NCI-H524 (cell line): ENCODE measurements at regions not wholly inside any gene's neighbourhood (a gene's known extent, or its start where the extent isn't known, plus 50 kb on each side); places are given as distances from the start of the nearest gene placed in this dataset.
A peak's percentile ranks its signal among the peaks of the same experiment; 100 is the strongest.
"Not testable (repeated sequence)": the region's sequence is repeated elsewhere in the genome, so short reads cannot be mapped to it uniquely, and the experiment has no call there.

Source experiments
- DNase-seq, 2 experiments: peaks; one replicate each; lab custom pipeline; 2025; lab: John Stamatoyannopoulos, UW

- DNase-seq, result no peak
Observed at GRCh38 chr5:125415126-125415525, 668.7 kb upstream of the ZNF608 start.

DNA sequence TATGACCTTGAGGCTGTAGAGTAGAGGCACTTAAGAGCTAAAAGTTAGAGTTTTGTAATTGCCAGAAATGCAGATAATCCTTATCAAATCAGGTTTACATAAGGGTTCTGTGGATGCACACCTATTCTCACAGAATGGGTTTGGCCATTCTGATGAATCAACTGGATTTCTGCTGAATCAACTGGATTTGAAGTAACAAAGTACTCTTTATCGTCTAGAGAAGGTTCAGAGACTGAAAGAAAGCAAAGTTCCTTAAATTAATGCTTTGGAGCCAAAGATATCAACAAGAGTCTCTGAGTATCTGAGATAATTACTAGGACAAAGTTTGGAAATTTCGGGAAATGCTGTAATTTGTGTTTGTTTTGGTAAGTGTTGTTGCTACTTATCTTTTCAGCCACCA lies 669.6 kb upstream of the ZNF608 start:
- no peak for DNase-seq

DNA sequence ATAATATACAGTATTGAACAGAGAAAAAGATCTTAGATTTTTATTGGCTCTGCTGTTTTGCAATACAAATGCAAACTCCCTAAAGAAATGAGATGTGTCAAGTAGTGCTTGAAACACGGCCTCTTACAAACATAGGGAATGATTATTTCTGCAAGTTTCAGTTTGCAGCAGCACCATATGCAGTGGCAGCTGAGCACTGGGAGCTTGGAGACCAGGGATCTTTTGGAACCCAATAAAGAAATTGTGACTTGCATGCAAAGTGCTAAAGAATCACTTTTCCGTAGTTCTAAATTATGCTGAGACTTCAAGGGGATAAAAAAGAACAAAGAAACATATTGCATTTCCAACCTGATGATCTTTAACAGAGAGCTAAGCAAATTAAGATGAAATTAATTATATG lies 674.6 kb upstream of the ZNF608 start:
- peak in 1 of 2 experiments; percentile 28 for DNase-seq

DNA sequence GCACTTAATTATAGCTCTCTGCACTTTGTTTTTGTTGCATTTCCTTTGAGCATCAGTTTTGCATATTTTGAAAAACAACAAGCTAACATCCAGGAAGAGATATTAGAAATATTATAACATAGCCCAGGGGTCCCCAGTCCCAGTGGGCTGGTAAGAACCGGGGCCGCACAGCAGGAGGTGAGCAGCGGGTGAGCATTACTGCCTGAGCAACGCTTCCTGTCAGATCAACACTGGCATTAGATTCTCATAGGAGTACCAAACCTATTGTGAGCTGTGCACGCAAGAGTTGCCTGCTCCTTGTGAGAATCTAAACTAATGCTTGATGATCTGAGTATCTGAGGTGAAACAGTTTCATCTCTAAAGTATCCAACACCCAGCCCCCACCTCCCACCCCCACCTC lies 675.9 kb upstream of the ZNF608 start:
- DNase-seq, result no peak

DNA sequence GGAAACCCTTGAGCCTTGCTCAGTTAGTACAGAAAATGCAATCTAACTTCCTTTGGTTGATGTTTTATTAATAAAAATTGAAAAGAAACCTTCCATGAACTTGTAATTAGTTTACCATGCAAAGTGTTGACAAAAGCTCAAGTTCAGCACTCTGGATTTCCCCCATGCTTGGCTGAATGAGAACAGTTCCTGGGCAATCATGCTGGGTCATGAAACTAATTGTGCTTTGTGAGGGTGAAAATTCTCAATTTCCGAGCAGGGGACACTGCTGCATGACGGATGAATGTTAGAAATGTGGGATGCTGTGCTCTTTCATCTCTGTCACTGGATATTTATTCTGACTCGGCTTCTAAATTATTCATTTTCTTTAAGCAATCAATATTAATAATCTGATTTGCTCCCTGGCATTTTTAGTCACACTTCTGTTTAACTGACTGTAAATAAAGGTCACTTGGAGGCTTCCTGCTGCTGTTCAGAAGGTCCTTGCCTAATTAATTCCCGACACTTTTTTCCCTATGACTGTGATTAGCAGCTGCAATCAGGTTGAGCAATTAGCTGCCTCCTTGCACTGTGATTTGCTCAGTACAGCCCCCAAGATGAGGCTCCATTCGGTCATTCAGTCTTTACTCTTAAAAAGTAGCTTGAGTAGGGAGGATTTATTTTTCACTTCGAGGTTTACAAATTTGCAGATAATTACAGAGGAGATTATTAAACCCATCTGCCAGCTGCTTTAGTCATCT lies 678.1 kb upstream of the ZNF608 start:
- peak; percentile 76 to 95 for DNase-seq

GRCh38 chr5:125429498-125429897 lies 683.1 kb upstream of the ZNF608 start:
- no peak for DNase-seq

DNA sequence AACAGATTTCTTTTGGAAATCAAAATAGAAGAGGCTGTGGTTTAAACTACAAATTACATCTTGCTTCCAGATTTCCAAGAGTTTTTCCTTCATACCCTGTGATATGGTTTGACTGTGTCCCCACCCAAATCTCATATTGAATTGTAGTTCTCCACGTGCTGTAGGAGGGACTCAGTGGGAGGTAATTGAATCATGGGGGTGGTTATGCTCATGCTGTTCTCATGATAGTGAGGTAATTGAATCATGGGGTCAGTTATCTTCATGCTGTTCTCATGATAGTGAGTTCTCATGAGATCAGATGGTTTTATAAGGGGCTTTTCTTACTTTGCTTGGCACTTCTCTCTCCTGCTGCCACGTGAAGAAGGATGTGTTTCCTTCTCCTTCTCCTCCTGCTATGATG lies 687.0 kb upstream of the ZNF608 start:
- DNase-seq, result no peak

GRCh38 chr5:125439243-125439642 lies 692.8 kb upstream of the ZNF608 start:
- DNase-seq, result no peak

GRCh38 chr5:125440905-125441304 lies 694.5 kb upstream of the ZNF608 start:
- no peak for DNase-seq

DNA sequence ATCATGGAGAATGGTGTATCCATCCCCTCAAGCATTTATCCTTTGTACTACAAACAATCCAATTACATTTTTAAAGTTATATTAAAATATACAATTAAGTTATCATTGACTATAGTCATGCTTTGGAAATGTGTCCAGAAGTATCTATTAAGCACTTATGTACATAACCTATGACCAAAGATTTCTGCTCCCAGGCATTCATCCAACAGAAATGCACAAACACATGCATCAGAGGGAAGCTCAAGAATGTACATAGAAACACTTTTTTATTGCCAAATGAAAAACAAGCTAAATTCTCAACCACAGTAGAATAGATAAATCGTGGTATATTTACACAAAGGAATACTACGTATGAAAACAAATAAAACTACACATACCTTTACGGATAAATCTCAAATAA lies 700.5 kb upstream of the ZNF608 start:
- DNase-seq, result no peak

DNA sequence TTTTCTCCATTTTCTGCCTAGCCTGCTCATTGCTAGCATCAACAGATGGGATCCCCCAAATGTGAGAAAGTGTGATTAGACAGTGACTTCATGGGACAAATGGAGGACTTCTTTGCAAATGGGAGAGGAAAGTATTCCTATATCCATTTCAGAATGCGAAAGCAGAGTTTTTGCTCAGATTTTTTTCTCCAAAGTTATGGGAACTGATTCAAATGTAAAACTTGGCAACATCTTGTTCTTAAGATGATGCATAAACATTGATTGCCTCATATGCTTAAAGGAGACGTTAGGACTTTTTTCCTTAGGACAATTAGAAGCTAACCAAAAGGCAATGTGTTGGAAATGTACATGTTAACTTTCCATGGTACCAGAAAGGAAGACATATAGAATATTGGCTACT lies 704.3 kb upstream of the ZNF608 start:
- no peak for DNase-seq

- no peak for DNase-seq
Observed at GRCh38 chr5:125451622-125452021, 705.2 kb upstream of the ZNF608 start.

GRCh38 chr5:125452991-125453390 lies 706.6 kb upstream of the ZNF608 start:
- peak; percentile 54 to 93 for DNase-seq

GRCh38 chr5:125455041-125455440 lies 708.6 kb upstream of the ZNF608 start:
- DNase-seq, result no peak

- DNase-seq, result not testable (repeated sequence)
Observed at GRCh38 chr5:125456005-125456404, 709.6 kb upstream of the ZNF608 start.

- no peak for DNase-seq
Observed at GRCh38 chr5:125457617-125458016, 711.2 kb upstream of the ZNF608 start.

DNA sequence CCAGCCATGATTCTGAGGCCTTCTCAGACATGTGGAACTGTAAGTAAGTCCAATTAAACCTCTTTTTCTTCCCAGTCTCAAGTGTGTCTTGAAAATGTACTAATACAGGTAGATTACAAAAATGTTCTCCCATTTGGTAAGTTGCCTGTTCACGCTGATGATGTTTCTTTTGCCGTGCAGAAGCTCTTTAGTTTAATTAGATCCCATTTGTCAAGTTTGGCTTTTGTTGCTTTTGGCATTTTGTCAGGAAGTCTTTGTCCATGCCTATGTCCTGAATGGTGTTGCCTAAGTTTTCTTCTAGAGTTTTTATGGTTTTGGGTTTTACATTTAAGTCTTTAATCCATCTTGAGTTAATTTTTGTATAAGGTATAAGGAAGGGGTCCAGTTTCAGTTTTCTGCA lies 712.5 kb upstream of the ZNF608 start:
- not testable (repeated sequence) for DNase-seq

GRCh38 chr5:125461641-125462072 lies 715.2 kb upstream of the ZNF608 start:
- no peak for DNase-seq

DNA sequence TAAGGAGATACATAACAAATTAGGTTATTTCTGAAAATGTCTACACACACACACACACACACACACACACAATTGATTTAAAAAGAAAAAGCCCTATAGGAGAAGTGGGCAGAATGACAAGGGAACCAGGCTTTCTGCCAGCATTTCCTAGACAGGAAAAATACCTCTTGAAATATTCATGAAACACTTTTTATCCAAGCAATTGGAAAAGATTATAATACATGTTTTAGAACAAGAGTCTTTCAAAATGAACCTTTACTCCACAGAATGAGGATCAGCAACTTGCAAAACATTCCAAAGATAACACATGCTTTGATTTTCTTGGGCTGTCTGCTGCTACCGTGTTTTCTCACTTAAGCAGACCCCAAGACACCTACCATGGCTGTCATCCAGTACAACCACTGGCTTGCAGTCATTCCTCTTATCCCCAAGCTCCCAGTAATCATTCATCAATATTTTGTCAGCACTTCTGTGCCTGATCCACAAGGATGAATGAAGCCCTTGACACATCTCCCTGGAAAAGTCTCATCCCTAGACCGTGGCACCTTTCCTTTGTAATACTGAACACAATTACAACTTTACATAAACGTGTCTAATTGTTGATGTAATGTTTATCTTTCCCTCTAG lies 717.1 kb upstream of the ZNF608 start:
- no peak for DNase-seq

GRCh38 chr5:125464847-125465432 lies 718.5 kb upstream of the ZNF608 start:
- DNase-seq, result no peak

- no peak for DNase-seq
Observed at GRCh38 chr5:125465703-125466102, 719.3 kb upstream of the ZNF608 start.

GRCh38 chr5:125467222-125467621 lies 720.8 kb upstream of the ZNF608 start:
- no peak for DNase-seq

DNA sequence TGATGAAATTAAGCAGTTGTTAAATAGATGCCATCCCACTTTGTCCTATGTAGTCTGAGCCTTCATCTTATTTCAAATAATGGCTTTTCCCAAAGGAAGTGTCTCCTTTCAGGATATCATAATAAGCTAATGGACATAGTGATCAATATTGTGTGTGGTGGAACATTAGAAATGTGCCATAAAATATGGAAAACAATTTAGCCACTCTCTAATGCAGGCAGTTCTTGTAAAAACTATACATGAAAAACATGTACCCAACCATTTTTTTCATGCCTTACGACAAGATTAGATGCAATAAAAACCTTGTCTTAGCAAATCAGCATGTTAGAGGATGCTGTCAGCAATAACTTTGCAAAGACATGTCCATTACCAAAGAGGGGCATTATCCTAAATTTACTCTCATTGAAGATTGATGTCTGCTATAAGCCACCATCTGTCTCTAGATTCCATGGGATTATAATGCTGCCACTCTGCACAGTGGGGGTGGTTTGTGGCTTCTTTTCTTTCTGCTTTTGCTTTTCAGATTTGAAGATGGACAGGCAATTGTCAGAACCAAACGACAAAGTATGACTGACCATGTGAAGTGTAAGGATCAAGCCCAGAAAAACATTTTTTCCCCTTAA lies 724.0 kb upstream of the ZNF608 start:
- DNase-seq, result peak; percentile 60 to 82
